Liver (tissue), 3 donors: ENCODE measurements at regions not wholly inside any gene's neighbourhood (a gene's known extent, or its start where the extent isn't known, plus 50 kb on each side); places are given as distances from the start of the nearest gene placed in this dataset.

ENCODE experiments used
- ATF3 ChIP-seq: IDR thresholded peaks from 2 replicates; pipeline ENCODE4 v1.6.1; 2016; ENCODE audit warnings: antibody characterized with exemption
- CTCF ChIP-seq: fragments of 150-350 bp; IDR thresholded peaks from 2 replicates; pipeline ENCODE4 v1.5.1; 2017; ENCODE audit warnings: improper control_type of control experiment, low read depth, low read length; ENCODE audit not compliant: missing input control
- GABPA ChIP-seq, 2 donors: IDR thresholded peaks in 1 of 2; conservative IDR thresholded peaks in 1 of 2; 2 replicates each; pipeline ENCODE4 v1.6.1; 2016; ENCODE audit warnings: antibody characterized with exemption in 2 of 2, mild to moderate bottlenecking in 1 of 2, moderate library complexity in 1 of 2
- NR2F2 ChIP-seq: IDR thresholded peaks from 2 replicates; pipeline ENCODE4 v1.6.1; 2016; ENCODE audit warnings: antibody characterized with exemption
- RAD21 ChIP-seq, 2 donors: IDR thresholded peaks; 2 replicates each; pipeline ENCODE4 v1.6.1; 2016; ENCODE audit warnings: antibody characterized with exemption in 2 of 2, mild to moderate bottlenecking in 2 of 2
- REST ChIP-seq: IDR thresholded peaks from 2 replicates; pipeline ENCODE4 v1.6.1; 2016; ENCODE audit warnings: antibody characterized with exemption, mild to moderate bottlenecking
- SP1 ChIP-seq: IDR thresholded peaks from 2 replicates; pipeline ENCODE4 v1.6.1; 2018; ENCODE audit warnings: antibody characterized with exemption, mild to moderate bottlenecking
- TAF1 ChIP-seq: conservative IDR thresholded peaks from 2 replicates; pipeline ENCODE4 v1.6.1; 2016; ENCODE audit warnings: antibody characterized with exemption, mild to moderate bottlenecking
- TF ChIP-seq, protein P1 (sequence below): IDR thresholded peaks from 2 replicates; pipeline ENCODE4 v1.6.1; 2016; ENCODE audit warnings: antibody characterized with exemption
- donor health status: healthy.
- donor health status: healthy.

- no peak for TF ChIP-seq REST
- no peak for TF ChIP-seq CTCF
- no peak for TF ChIP-seq ATF3
- no peak for TF ChIP-seq NR2F2
- no peak for TF ChIP-seq RAD21 (IDR thresholded peaks at IDR 0.05)
- TF ChIP-seq, protein P1, sequence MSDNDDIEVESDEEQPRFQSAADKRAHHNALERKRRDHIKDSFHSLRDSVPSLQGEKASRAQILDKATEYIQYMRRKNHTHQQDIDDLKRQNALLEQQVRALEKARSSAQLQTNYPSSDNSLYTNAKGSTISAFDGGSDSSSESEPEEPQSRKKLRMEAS, result no peak
- no peak for TF ChIP-seq SP1
- no peak for TF ChIP-seq TAF1
- no peak for TF ChIP-seq GABPA (IDR thresholded peaks at IDR 0.05 in 1 of 2, conservative IDR thresholded peaks at IDR 0.05 in 1 of 2)
Observed at GRCh38 chr13:60973529-60973928, 442.1 kb downstream of the PCDH20 start.
